NCI-H526 treated with DMSO at 0.1 percent for 48 hours (cell line): ENCODE measurements at regions not wholly inside any gene's neighbourhood (a gene's known extent, or its start where the extent isn't known, plus 50 kb on each side); places are given as distances from the start of the nearest gene placed in this dataset.
A peak's percentile ranks its signal among the peaks of the same experiment; 100 is the strongest.

Experiments used
- DNase-seq: peaks from one replicate; lab custom pipeline; 2025; lab: John Stamatoyannopoulos, UW

DNA sequence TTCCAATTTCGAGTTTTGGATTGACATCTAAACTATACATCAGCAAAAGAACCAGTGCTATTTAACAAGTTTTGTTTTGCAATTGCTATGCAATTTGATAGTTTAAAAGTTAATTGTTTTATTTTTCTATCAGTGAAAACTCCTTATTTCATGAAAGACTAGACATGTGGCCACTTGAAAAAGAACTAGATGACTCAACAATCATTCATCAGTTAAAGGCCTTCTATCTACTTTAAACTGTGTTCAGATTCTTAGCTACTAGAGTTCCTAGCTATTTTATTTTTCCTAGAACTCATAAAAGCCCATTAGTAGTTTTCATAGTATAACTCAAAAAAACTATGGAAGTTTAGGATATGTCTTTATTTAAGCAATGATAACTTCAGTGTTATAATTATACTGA, 104.6 kb upstream of the LSM8 start:
- no peak for DNase-seq

DNA sequence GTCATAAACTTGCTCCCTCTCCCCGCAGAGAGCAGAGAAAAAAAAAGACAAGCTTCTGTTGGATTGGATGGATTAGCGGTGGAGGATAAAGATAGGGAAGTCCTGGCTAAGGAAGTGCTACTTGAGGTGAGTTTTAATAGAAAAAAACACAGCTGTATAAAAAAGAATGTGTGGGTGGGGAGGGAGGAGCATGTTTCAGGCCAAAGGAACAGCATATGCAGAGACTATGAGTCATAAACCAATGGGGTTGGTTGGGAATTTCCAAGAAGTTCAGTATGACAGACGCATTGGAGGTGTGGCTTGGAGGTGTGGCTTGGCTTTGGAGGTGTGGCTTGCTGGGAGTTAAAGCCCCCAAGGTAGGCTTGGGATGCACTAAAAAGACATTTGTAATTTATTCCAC, 103.0 kb upstream of the LSM8 start:
- DNase-seq: no peak

DNA sequence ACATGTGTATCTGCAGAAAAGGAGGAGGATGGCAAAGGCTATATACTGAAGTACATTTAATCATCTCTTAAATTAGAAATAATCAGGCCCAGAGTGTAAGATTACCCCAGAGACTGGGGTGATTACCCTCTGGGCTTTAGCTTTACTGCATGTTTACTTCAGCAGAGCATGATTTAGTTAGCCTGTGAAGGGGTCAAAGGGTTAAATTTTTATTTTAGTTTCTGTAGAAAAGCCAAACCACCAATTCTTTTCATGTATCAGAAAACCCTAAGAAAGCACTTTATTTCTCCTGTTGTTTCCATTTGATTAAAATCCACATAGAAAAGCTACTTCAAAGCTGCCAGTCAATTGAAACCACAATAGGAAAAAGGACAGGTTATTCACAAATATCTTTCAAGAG, 101.5 kb upstream of the LSM8 start:
- no peak for DNase-seq

DNA sequence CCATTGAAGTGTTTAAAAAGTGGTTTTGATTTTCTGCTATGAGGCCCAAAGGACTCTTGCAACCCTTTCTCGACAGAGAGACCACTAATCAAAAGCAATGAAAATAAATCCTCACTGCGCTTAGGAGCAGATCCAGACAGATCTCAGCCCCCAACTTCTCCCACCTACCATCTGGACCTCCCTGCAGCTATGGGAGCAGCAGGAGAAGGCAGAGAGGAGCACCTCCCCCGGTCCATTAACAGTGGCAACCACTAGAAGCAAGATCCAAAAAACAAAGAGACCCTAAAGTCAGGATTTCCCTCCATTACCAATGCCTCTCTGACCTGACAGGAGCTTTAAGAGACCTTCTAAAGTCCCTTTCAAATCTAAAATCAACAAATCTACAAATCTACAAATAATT, 99.0 kb upstream of the LSM8 start:
- no peak for DNase-seq

DNA sequence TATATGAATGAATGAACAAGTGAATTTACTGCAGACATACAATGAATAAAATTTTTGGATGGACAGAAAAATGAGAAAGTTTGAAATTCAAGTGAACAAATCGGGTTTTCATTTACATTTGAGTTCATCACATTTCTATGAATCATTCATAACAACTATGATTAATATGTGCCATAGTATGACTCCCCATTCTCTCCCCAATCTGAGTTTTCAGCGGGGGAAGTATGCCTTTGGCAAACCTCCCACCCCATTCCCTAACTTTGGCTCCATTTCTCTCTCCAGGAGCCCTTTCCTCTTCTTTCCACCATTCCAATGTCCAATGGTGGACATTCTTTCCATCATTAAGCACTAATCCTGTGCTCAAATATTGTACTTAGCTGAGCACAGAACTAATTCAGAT, 96.8 kb upstream of the LSM8 start:
- no peak for DNase-seq

DNA sequence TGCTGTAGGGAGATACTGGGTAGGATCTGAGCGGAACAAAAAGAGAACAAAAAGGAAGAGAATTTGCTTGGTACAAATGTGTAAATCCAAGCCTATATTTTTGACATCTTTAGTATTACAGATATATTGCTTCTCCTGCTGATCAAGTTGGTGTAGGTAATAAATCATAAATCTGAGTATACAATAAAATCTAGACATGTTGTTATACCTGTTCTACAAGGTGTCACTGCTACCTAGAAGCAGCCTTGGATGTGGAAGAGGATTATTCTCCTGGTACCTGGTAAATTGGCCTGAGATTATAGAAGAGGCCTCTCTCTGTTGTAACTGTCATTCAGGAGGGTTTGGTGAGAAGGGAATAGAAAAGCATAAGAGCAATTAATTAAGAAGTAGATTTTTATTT, 89.9 kb upstream of the LSM8 start:
- no peak for DNase-seq

DNA sequence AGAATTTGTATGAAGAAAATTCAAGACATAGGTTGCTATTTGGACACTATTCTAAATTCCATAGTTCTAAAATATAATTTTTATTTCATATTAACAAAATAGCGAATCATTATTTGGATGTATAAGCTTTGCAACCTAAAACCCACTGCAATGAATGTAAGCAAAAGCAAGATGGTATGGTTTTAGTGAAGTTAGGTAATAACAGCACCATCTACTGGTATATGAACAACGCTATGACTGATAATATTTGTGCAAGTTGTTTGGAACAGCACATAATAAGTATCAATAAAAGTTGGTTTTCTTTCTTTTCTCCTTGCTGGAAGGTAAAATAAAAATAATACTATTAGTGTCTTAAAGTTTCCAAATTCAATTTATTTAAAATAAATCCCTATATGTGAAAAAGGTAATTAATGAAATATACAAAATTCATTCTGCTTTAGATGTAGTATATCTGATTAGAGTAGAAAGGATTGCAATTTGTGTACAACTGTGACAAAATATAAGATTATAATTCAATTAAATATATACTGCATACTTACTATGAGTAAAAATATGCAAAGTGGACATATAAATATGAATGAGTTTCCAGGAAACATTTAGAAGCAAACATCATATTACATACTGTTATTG, 79.0 kb upstream of the LSM8 start:
- peak; percentile 8 for DNase-seq

DNA sequence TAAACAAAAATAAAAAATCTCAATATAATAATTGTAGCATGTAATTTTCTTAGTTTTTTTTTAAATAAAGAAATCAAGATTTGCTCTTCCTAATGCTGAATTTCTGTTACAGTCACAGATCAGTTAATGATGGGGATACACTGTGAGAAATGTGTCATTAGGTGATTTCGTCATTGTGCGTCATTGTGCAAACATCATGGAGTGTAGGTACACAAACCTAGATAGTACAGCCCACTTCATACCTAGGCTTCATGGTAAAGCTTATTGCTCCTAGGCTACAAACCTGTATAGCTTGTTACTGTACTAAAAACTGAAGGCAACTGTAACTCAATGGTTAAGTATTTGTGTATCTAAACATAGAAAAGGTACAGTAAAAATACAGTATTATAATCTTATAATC, 74.4 kb upstream of the LSM8 start:
- no peak for DNase-seq

DNA sequence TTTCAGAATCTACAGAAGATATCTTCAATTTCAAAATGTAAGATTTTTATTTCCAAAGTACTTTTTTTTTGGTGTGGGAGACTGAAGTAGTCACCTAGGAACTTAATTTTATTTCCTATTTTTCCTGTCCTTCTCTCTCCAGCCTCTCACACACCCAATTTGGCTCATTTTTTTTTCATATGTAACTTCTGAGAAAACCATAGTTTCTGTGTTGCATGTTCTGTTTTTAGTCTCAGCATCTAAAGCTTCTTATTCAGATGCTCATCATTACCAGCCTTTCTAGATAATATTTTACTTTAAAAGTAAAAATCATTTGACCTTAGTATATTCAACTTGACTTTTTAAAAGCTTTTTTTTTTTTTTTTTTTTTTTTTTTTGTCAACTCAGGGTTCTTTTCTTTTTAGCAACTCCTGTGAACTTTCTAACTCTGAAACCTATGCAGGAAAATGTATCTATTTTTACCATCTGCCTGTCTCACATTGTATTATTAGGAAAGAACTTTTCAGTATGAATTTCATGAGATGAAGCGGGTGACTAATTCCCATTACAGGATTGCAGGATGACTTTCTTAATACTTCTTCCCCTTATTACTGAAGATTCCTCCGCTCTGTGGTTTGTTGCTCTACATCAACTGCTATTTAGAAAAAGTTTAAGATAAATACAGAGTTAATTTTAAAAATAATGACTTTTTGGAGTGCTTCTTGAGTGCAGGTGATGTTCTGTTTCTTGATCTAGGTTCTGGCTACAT, 73.6 kb upstream of the LSM8 start:
- DNase-seq: no peak

DNA sequence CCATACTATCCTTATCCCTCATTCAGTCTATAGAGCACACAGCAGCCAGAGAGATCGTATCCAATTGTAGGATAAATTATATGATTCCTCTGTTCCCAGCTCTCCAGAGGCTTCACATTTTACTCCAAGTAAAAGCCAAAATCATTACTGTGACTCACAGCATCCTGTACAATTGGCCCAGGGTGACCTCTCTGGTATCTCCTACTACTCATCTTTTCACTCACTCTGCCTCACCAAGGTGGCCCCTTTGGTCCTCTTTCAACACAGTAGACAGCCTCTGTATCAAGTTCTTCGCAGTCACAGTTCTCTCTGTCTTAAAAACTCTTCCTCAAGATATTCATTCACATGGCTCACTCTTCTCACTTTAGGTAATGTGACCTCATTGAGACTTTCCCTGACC, 72.6 kb upstream of the LSM8 start:
- no peak for DNase-seq

DNA sequence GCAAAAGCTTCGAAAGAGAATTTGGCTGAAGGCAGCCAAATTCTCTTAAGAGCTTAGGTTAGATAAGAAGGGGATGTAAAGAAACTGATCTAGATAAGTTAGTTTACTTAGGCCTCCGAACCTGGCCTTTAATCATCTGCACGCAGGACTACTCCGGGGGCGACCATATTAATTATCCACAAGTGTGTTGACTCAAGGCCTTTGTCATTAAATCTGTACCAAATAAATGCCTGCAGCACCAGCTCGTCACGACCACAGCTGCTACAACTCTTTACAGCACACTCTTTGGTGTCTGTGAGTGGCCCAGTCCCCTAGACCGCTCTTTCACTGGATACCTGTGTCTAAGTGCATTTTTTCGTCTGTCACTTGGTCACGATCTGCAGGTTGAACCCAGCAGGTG, 69.8 kb upstream of the LSM8 start:
- DNase-seq: no peak

DNA sequence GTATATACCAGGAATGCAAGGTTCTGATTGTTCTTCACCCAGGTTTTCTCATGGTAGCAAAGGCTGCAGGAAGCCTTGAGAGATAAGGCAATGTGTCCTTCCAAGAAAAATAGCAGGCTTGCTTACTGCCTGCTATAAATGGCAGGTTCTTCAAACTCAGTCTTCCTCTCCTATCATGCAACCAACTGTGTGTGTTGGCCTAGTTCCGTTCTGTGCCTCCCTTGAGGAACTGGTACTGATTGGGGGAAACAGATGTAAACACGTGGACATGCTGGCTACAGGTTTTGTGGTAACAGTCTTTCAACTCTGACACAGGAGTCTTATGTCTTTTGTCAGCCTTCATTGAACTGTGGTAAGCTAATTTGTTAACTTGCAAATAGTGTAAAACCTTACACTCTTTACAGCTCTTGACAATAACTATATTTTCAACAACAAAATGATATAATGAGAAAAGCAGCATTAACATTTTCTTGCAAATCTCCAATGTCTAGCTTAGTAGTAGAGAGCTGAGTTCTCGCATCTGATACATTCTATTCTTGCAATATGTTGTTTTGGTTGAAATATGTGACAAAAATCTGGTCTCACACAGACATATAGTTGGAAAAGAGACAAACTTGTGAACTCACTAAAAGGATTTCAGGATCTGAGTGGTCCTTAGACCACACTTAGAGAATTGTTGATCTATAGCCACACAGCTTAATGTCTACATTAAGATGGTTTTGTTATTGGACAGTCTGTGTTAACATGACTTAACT, 54.7 kb upstream of the LSM8 start:
- DNase-seq: no peak

DNA sequence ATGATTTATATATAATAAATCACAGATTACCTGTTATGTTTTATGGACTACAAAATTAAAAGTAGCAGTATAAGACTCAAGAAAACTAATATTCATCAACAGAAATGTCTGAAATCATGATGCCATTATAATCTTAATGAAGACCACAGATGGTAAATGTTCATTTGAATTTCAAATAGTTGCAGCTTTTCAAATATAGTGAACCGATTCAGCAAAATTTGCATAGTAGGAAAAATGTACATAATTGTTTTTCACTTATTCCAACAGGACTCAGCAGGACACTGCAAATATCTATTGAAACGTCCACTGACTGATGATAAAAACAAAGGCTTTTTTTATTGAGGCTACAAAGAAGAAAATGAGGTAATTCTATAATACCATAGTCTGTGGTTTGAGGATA, 51.2 kb upstream of the LSM8 start:
- peak; percentile 15 for DNase-seq
